ENCODE measurements at regions not wholly inside any gene's neighbourhood (a gene's known extent, or its start where the extent isn't known, plus 50 kb on each side); places are given as distances from the start of the nearest gene placed in this dataset.

DNA sequence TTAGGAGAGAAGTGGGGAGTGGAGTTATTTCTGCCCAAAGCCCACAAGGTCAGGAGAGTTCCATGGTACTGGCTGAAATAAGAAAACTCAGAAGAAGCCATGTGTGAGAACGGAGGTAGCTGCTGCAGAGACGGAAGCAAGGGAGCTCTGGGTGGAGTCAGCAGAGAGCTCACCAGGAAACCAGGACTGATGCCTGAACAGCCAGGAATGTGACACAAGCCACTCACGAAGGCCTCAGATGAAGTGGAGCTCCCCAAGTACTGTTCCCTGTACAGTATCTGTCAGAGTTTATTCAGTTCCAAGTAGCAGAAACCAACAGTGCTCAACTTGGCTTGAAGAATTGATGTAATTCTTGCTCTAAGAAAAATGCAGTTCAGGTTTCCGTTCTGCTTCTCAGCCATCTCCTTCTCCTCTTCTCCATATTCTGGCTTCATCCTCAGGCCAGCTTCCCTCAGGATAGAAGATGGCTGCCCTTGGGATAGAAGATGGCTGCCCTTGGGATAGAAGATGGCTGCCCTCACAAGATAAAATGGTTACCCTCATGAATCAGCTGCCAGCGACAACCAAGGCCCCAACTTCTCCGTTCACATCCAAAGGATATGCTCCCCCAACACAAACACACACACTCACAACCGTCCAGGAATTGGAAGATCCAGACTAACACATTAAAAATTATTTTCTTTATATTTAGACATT lies 117.4 kb upstream of the SH3BP4 start:
- FAIRE-seq: no peak

DNA sequence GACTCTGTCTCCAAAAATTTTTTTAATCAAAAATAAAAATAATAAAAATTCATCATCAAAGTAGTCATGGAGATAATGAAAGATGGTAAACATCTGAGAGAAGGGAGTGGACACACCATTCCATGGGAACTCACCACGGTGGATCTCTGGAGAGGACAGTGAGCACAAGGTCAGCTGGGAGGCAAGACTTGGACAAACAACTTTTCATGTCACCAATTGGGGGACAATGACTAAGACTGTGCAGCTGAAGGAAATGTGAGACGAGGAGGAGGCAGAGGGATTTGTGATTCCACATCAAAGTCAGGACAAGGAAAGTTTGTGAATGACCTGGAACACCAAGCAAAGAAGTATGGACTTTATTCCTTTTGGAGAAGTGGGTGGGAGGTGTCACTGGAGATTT lies 121.0 kb upstream of the SH3BP4 start:
- no peak for FAIRE-seq

DNA sequence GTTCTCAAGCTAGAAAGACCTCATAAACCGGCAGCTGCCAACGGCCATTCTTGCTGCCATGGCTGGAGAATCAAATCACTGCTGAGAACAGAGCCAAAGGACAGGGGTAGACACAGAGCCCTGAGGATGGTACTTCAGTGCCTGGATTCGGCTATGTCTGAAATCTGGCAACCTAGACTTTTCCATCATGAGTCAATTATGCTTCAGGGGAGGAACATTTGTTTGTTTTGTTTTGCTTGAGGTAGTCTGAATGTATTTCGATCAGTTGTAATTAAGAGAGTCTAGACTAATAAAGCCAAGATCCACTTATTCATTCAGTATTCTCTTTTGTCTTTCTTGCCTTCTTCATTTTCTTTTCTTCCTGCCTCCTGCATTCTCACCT lies 122.8 kb upstream of the SH3BP4 start:
- FAIRE-seq: no peak

DNA sequence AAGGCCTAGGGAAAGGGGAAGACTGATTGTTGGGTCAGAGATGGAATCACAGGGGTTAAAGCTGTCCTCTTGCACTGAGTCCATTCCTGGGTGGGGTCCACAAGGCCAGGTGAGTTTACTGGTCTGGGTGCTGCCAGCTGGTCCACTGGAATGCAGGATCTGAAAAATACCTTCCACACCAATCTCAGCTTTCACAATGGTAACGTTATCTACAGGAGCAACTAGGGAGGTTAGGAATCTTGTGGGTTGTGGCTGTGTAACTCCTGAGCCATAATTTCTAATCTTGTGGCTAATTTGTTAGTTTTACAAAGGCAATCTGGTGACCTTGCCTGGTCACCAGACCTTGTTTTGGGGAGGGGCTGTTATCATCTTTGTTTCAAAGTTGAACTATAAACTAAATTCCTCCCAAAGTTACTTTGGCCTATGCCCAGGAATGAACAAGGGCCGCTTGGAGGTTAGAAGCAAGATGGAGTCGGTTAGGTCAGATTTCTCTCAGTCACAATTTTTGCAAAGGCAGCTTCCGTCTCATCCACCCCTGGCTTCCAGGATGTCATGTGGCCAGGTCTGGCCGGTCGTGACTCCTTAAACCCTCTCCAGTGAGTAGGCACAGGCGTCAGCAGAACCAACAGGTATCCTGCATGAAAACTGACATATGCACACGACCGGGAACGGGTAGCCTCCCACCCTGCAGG lies 123.3 kb upstream of the SH3BP4 start:
- FAIRE-seq: no peak

DNA sequence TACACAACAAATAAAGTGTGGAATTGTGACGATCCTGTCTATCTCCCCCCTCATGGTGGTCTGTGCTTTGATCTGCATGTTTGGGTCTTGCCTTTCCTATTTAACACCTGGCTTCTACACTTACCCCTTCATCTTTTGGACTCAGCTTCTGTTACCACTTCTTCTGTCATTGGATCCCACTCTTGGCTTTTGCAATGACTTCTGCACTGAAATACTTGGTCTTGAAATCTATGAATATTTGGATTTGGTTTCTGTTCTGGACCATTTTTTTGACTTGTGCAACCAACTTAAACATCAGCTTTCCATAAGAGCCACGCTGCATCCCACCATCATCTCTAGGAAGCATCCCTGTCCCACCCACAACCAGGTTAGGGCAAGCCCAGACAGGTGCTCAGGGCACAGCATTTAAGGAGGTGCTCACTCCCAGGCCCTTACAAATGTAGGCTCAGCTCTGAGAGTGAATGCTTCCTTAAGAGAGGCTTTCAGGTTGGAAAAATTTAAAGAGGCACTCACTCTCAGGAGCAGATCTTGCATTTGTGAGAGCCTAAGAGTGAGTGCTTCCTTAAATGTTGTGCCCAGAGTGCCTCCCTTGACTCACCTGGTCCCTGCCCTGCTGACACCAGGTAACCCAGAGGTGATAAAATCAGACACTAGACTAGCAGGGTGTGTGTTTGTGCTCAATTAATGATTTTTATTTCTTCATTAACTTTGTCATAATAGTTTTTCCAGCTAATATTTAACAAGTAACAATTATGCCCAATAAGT lies 124.5 kb upstream of the SH3BP4 start:
- FAIRE-seq: no peak

DNA sequence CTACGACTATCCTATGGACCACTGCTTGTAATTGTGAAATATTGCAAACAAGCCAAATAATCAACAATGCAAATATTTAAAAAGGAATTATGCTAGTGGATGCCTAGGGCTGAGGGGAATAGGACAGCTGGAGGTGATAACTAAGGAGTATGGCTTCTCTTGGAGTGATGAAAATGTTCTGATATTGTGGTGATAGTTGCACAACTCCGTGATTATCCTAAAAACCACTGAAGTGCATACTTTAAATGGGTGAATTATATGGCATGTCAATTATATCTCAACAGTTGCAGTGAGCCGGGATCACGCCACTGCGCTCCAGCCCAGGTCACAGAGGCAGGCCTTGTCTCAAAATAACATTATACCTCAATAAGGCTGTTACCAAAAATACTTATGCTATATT lies 125.1 kb upstream of the SH3BP4 start:
- FAIRE-seq: no peak

DNA sequence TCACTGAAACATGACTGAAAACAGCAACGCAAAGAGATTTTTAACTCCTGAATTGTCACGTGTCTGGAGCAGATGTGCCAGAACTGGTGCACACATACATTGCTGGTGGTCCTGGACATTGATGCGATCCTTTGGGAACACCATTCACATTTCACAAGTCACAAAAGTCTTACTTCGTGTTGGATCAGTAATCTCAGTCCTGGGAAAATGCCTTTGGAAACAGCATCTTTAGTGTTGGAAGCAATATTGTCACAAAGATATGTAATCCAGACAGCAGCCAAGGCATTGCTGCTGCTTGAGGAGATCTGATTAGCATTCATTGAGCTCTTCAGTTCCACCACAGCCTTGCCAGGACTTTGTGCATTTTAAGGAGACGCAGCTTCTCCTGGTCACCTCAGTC lies 126.2 kb upstream of the SH3BP4 start:
- FAIRE-seq: no peak

DNA sequence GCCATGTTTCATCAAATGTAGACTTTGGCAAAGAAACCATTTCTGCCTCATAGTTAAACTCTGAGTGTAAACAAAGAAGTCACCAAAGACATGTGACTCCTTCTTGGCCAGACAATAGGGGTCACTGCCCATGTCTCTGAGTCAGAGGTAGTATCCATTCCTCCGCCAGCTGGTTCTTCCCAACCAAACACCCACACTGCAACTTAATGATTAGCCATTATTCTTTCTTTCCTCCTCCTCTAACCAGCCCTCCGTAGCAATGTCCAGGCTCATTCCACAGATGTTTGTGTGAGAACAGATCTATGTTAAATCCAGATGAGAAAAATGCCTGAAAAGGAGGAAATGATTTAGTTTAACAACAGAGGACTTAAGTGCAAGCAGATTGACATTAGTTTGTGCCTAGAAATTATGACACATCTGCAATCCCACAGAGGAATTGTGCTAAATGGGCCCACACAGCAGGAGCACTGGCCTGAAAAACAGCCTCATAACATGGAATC lies 127.9 kb upstream of the SH3BP4 start:
- no peak for FAIRE-seq

DNA sequence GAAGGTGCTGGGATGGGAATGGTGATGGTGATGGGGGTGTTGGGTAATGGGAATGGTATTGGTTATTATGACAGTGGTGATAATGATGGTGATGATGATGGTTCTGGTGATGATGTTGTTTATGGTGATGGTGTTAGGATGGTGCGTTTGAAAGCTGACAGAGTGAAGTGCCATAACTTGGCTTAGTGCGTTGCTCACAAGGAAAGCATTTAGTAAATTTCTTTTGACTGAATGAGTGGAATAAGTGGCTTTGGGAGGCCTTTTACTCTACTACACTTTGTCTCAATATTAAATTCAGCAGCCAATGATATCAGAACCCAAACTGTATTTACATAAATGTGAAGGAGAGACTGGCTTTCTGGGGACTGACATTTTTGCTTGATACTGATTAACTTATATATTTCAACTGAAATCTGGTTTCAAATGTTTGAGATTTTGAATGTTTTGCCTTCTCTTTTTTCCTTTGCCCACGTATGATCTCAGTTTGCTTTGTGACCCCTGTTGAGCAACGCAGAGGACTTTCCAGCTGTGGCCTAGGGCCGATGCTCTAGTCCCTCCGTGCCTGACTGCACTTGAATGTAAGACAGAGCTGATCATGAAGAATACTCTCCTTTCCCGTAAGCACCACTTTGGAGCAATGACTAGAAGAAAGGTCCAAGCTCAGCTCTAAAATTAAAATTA lies 128.5 kb upstream of the SH3BP4 start:
- FAIRE-seq: no peak

DNA sequence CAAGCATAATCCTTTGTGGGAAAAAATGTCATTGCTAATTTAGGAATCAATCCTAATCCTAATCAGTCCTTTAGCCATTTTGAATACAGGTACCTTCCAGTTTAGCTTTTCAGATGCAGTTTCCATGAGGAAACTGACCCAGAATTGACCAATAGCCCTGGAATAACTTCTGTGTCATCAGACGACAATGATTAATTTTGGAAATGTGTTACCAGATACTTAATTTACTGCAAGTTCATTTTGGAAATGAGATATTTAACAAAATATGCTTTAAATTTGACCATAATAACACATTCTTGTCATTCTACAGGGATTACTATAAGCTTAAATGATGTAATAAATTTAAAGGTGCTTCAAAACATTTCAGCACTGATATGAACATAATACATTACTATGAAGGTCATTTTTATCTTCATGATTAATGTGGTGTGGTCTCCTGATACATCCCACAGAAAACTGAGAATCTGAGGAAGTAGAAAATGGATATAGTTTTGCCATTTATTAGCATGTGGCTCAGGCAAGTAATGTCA lies 129.8 kb upstream of the SH3BP4 start:
- FAIRE-seq: no peak

DNA sequence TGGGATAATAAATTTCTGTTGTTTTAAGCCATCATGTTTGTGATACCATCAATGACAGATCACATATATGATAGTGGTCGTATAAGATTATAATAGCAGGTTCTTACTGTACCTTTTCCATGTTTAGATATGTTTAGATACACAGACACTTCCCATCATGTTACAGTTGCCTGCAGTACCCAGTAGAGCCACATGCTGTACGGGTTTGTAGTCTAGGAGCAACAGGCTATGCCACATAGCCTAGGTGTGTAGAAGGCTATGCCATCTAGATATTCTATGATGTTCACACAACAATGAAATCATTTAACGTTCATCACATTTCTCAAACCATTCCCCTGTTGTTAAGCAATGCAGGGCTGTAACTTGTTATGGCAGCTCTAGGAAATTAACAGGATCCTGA lies 132.9 kb upstream of the SH3BP4 start:
- no peak for FAIRE-seq

DNA sequence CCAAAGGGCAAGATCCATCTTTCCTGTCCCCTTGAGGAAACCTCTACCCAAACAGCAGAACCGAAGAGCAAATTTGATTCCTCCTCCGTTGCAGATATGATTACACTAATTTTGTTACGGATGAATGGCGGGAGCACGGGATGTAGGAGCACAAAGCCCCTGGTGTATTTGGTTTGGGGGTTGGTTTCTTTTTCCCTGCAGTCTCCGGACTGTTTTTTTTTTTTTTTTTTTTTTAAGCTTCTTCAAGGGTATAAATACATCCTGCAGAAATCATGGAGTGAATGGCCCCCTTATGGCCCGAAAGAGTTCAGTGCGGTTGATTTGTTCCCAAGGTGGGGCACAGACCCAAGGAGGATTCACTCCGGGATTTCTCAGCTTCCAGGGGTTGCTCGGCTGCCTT lies 135.3 kb upstream of the SH3BP4 start:
- no peak for FAIRE-seq

DNA sequence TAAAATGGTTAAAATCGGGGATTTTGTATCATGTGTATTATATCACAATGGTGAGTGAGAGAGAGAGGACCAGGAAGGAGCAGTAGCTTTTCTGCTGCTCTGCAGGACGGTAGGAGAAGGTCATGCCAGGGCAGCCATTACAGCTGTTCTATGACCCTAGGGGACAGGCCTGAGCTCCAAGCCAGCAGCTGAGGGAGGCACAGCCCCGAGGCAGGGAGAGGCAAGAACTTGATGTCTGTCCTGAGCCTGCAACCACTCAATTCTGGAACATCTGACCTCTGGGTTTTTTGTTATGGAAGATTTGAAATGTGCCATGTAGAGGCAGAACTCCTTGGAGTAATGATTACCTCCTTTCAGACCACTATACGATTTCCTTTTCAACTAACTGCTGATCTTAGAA lies 135.8 kb upstream of the SH3BP4 start:
- no peak for FAIRE-seq

DNA sequence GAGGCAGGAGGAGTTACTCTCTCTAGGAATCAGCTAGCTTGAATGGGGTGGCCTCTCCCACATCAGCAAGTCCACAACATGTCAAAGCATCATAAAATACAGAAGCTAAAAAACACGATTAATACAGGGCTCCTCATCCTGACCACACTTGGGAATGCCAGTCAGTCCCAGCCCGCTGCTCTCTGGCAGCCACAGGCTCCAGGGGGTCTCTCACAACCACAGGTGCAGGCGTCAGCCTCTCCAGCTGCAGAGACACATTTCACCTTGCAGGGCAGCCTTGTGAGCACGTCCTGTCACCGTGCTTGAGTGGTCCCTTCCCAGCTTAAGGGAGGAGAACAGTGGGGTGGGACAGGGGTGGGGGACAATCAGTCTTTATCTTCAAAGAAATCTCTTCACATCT lies 137.4 kb upstream of the SH3BP4 start:
- FAIRE-seq: no peak

DNA sequence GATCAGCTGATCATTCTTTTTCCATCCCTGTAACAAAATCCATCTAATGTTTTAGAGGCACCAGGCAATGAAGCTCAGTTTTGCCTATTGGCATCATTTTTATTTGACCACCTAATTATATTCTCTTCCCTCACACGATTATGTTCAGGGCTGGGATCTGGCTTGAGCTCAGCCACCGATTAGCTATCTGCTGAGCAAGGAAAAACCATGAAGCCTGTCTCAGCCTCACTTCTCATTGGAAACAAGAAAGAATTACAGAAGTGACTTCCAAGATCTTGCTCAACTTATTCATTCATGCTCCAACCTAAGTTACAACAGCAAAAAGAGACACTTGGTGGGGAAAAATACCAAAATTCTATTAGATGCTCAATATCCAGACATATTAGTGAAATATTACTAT lies 139.0 kb upstream of the SH3BP4 start:
- no peak for FAIRE-seq

DNA sequence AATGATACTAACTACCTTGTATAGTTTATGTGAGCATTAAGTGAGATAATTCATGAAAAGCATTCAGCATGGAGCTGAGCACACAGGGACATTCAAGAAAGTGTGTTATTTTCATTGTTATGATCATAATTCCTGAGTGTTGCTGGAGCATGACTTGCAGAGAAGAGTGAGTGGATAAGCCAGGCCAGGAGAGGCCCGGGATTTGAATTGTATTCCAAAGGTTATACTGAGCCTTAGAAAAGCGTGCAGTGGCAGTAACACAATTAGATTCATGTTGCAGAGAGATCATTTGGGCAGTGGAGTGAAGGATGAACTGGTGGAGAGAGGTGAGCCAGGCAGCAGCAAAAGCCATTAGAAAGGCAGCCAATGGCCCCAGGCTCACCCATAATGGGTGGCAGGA lies 142.9 kb upstream of the SH3BP4 start:
- FAIRE-seq: no peak

DNA sequence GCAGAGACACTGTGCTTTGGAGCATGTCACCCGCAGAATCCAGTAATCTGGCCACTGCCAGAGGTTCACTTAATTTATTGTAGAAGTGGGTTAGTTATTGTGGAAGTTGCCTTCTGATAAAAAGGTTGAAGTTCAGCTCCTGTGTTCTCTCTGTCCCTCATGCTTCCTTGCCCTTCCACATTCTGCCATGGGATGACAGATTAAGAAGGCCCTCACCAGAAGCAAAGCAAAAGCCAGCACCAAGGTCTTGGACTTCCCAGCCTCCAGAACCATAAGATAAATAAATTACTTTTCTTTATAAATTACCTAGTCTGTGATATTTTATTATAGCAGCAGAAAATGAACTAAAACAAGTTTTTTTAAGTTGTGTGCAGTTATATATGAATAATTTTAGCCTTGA lies 145.0 kb upstream of the SH3BP4 start:
- no peak for FAIRE-seq

DNA sequence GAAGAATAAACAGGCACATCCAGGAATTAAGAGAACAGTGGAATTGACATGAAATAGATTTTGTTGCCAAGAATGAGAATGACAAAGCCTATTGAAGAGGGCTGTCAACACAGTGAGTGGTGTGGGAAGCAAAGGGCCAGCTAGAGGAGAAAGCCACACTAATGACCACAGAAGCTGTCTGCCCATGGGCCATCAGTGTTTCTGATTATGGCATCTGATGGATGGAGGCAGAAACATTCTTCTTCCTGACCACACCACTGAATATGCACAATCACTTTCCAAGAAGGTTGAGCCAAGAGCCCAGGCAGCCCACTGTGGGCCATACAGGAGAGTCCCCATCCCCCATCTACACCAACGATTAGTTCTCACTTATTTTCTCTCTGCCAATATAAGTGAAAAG lies 146.0 kb upstream of the SH3BP4 start:
- no peak for FAIRE-seq

DNA sequence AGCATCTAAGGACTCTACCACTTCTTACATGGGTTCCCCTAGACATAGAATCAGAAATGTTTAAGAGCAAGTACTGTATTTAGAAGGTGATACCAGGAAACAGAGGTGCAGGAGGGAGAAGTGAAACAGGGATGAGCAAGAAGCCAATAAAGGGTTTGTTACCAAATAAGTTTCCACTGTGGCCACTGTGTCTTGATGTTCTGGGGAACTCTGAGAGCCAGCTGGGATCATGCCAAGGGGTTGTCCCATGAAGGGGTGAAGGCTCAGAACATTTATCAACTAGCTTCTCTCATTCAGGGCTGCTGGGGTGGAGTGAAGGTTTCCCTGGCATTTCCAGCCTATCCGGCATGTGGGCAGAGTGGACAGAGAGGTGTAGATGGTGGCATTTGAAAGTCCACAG lies 147.1 kb upstream of the SH3BP4 start:
- FAIRE-seq: no peak

DNA sequence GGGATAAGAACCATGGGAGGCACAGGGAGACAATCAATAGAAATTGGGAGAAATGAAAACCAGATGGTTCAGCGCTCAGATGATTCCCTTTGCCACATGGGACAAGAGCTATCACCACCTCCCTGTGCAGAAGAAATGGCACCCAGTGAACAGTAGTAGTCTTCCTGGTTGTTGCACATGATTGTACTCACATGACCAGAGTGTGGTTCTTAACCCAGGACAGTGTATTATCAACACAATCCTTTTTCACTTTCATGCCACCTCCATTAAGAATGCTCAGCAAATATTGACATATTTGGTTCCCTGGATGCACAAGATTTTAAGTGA lies 149.0 kb upstream of the SH3BP4 start:
- no peak for FAIRE-seq

DNA sequence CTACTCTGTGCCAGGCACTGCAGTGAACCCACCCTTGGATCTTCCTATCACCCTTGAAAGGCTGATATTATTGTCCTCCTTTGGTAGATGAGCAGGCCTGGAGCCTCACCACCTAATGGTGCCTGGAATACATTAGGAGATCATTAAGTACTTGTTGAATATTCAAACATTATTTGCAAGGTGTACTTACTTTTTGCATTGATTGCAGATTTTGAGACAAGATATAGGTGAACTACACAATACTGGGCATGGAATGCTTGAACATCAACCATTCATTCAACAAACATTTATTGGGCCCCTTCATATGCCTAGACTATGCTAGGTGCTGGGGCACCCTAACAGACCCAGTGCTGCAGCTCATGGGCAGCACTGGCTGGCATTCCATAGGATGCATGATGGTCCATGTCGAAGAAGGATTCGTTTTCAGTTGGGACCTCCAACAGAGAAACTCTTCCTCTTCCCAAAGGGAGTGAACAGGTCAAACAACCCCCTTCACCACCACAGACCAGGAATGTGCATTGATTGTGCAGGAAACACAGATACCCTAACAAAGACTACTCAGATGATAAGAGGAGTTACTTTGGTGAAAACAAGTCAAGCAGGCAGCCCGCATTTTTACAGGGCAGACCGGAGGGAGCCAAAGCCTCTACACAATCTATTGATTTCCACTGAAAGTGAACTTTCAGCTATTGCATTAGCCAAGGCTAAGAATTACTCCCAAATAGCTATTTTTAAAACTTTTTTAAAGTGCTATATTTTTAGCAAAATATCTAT lies 149.6 kb upstream of the SH3BP4 start:
- no peak for FAIRE-seq

DNA sequence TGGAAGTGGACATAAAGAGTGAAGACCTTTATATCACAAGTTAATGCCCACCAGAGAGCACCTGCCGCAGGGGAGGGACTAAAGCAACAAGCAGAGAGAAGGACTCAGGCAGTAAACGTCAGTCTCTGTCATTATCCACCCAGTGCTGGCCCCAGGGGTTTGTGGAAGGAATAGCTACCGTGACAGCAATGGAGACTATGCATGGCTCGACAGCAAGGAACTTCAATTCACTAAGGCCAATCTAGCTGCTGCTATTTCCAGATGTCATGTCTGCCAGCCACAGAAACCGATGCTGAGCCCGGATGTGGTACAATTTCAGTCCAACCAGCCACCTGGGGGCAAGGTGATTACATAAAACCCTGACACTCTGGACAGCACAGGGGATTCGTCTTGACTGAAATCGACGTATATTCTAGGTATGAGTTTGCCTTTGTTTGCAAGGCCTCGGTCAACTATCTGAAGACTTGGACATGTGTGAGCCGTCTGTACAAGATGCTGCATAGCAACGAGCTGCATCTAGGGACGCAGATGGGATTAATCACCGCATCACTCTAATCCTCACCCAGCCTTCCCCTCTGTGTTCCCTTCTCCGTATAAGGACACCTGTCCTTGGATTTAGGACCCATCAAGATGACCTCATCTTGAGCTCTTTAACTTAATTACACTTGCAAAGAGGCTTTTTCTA lies 154.1 kb upstream of the SH3BP4 start:
- FAIRE-seq: no peak

Data from G401.6 (cell line).